ENCODE measurements at regions not wholly inside any gene's neighbourhood (a gene's known extent, or its start where the extent isn't known, plus 50 kb on each side); places are given as distances from the start of the nearest gene placed in this dataset.

GRCh38 chr7:96855691-96856090 is 146.0 kb upstream of the SEM1 start:
- Histone ChIP-seq H3K4me1 (ENCODE audit: insufficient read depth, low read length) (peaks cover 13% of the 10 kb centered on the region), H3K79me2 (ENCODE audit: insufficient read depth, low read length) (no peaks in the 10 kb centered on the region), H3K27me3 (ENCODE audit: control insufficient read depth in 1 of 2, insufficient read depth in 2 of 2, low read length in 2 of 2) (peaks cover 0 to 6% of the 10 kb centered on the region in 2 experiments; a peak in 1 of 5 replicates), H3K36me3 (replicated peaks in 1 of 2; ENCODE audit: control insufficient read depth in 1 of 2, insufficient read depth in 2 of 2, low read length in 2 of 2) (no peaks in the 10 kb centered on the region), H3K27ac (ENCODE audit: extremely low read length, insufficient read depth, low read length) (no peak overlapping the region), H3K4me3 (replicated peaks in 1 of 3; ENCODE audit: insufficient read depth in 1 of 3, low read depth in 2 of 3, low read length in 3 of 3) (no peak overlapping the region), H4K20me1 (ENCODE audit: insufficient read depth, low read length) (no peaks in the 10 kb centered on the region), H3K4me2 (ENCODE audit: low read depth, low read length) (no peak overlapping the region), H2AFZ (ENCODE audit: low read length) (no peak overlapping the region), H3K9ac (ENCODE audit: insufficient read depth, low read depth, low read length) (no peak overlapping the region), H3K9me3 (ENCODE audit: low read length) (no peaks in the 10 kb centered on the region)
- POLR2A ChIA-PET: no interaction called here
- FAIRE-seq (no peak), DNase-seq (ENCODE audit: low spot score) (no peak), ATAC-seq (no peak)
- BruUV-seq (replicated peaks): no TSS peak
- TF ChIP-seq NFAT5 (CRISPR knock-in tag; IDR thresholded peaks at IDR 0.05) (no peak), SNRNP70 (IDR thresholded peaks at IDR 0.05; ENCODE audit: low read depth, low read length) (no peak), ZNF83 (CRISPR knock-in tag; IDR thresholded peaks at IDR 0.05; ENCODE audit: borderline replicate concordance) (no peak), TOPORS (CRISPR knock-in tag; IDR thresholded peaks at IDR 0.05) (no peak), ZFP41 (CRISPR knock-in tag; IDR thresholded peaks at IDR 0.05; ENCODE audit: borderline replicate concordance) (no peak), ZNF598 (CRISPR knock-in tag; IDR thresholded peaks at IDR 0.05; ENCODE audit: borderline replicate concordance) (no peak), MAF1 (CRISPR knock-in tag; IDR thresholded peaks at IDR 0.05; ENCODE audit: borderline replicate concordance) (no peak), ZSCAN21 (CRISPR knock-in tag; IDR thresholded peaks at IDR 0.05; ENCODE audit: borderline replicate concordance) (no peak), IKZF4 (CRISPR knock-in tag; IDR thresholded peaks at IDR 0.05; ENCODE audit: borderline replicate concordance, low read depth, not compliant biosample characterization) (no peak), TAF15 (IDR thresholded peaks at IDR 0.05; ENCODE audit: low read depth, low read length, poor library complexity, severe bottlenecking) (no peak), ZNF292 (CRISPR knock-in tag; IDR thresholded peaks at IDR 0.05; ENCODE audit: borderline replicate concordance, low read depth) (no peak), ZNF331 (CRISPR knock-in tag; IDR thresholded peaks at IDR 0.05) (no peak)
- TF ChIP-seq, protein P1, sequence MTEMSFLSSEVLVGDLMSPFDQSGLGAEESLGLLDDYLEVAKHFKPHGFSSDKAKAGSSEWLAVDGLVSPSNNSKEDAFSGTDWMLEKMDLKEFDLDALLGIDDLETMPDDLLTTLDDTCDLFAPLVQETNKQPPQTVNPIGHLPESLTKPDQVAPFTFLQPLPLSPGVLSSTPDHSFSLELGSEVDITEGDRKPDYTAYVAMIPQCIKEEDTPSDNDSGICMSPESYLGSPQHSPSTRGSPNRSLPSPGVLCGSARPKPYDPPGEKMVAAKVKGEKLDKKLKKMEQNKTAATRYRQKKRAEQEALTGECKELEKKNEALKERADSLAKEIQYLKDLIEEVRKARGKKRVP (CRISPR knock-in tag; IDR thresholded peaks at IDR 0.05): no peak
- CTCF ChIA-PET (ENCODE audit: low intra/inter-chr PET ratio, low total read pairs): no interaction called here
- in situ Hi-C loops (cut with HindIII; ENCODE audit: extremely low pct_ligation_motif_present, low pct_unique_long_range_greater_than_20kb): no loop called here
- 32% methylated on average over 1 of the region's 1 CpG for WGBS (ENCODE audit: low lambda C conversion rate)
- intact Hi-C loops (cut with micrococcal nuclease; ENCODE audit: unreplicated experiment): no loop called here
